ENCODE measurements at regions not wholly inside any gene's neighbourhood (a gene's known extent, or its start where the extent isn't known, plus 50 kb on each side); places are given as distances from the start of the nearest gene placed in this dataset.

DNA sequence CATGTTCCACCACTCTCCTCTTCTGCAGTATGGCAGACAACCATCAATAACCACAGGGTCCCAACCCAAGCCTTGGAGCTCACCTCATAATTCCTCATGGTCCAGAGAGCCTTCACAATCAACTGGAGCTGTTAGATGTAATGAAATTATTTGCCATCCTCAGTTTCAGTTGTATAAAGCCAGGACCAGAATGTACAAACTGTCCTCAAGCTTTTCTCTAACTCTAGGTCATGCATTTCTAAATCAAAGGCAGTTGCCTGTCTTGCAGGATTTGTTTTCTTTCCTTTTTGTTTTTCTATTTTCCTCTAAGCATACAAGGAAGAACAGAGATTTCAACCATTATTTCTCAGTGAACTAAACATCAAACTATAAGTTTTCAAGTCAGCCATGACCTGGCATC, 182.5 kb upstream of the SERP2 start:
- Histone ChIP-seq H3K4me1 (ENCODE audit: control insufficient read depth in 5 of 5, insufficient read depth in 5 of 5, low read length in 5 of 5) (no peaks in the 10 kb centered on the region), H3K4me3 (no peak overlapping the region), H3K36me3 (ENCODE audit: control insufficient read depth in 4 of 4, insufficient read depth in 4 of 4, low read length in 4 of 4) (no peaks in the 10 kb centered on the region), H3K27ac (ENCODE audit: low read depth in 1 of 2, low read length in 1 of 2) (no peak overlapping the region), H3K9ac (ENCODE audit: insufficient read depth in 1 of 2, low read length in 2 of 2) (no peak overlapping the region), H3K27me3 (ENCODE audit: control insufficient read depth in 3 of 3, insufficient read depth in 3 of 3, low read length in 2 of 3) (no peaks in the 10 kb centered on the region), H3K9me3 (ENCODE audit: control insufficient read depth in 4 of 4, insufficient read depth in 3 of 4, low read length in 3 of 4) (no peaks in the 10 kb centered on the region)
- no peak for DNase-seq
- TF ChIP-seq, protein P1, sequence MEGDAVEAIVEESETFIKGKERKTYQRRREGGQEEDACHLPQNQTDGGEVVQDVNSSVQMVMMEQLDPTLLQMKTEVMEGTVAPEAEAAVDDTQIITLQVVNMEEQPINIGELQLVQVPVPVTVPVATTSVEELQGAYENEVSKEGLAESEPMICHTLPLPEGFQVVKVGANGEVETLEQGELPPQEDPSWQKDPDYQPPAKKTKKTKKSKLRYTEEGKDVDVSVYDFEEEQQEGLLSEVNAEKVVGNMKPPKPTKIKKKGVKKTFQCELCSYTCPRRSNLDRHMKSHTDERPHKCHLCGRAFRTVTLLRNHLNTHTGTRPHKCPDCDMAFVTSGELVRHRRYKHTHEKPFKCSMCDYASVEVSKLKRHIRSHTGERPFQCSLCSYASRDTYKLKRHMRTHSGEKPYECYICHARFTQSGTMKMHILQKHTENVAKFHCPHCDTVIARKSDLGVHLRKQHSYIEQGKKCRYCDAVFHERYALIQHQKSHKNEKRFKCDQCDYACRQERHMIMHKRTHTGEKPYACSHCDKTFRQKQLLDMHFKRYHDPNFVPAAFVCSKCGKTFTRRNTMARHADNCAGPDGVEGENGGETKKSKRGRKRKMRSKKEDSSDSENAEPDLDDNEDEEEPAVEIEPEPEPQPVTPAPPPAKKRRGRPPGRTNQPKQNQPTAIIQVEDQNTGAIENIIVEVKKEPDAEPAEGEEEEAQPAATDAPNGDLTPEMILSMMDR (IDR thresholded peaks at IDR 0.05; ENCODE audit: control extremely low read depth, extremely low read depth): no peak
- no peak for ATAC-seq (ENCODE audit: insufficient read depth, low FRiP score)

DNA sequence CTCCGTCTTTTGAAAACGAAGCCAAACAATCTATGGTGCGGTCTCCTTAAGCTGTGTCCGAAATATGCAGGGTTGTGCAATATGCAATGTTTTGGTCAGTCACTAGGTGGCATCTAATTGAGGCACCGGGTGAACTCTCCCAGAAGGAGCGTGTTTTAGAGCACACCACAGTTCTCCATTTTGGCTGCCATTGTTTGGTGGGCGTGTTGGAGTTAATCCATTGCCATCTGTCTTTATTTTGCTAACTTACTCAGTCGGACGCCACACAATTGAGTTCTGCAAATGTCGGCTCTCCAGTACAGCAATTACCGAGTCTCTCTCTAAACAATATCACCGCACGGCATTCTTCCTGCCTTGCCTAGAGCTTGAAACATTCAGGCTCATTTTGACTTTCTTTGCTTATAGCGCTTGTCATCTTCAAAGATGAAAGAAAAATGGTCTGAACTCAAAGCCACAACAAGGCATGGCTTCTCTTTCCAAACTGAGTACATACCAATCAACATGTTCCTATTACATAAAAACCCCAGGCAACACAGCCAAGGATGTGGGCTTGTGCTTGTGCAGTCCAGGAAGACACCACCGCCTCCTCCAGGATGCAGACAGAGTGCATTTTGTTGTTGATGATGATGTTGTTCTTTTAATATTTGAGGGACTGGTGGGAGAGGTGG, 182.0 kb upstream of the SERP2 start:
- Histone ChIP-seq H3K9ac (ENCODE audit: insufficient read depth in 1 of 2, low read length in 2 of 2) (no peak overlapping the region), H3K36me3 (ENCODE audit: control insufficient read depth in 4 of 4, insufficient read depth in 4 of 4, low read length in 4 of 4) (no peaks in the 10 kb centered on the region), H3K4me1 (ENCODE audit: control insufficient read depth in 5 of 5, insufficient read depth in 5 of 5, low read length in 5 of 5) (no peaks in the 10 kb centered on the region), H3K27me3 (ENCODE audit: control insufficient read depth in 3 of 3, insufficient read depth in 3 of 3, low read length in 2 of 3) (no peaks in the 10 kb centered on the region), H3K4me3 (no peak overlapping the region), H3K27ac (ENCODE audit: low read depth in 1 of 2, low read length in 1 of 2) (no peak overlapping the region), H3K9me3 (ENCODE audit: control insufficient read depth in 4 of 4, insufficient read depth in 3 of 4, low read length in 3 of 4) (no peaks in the 10 kb centered on the region)
- 53 to 66% methylated on average over 15 of the region's 15 CpGs for WGBS, 2 donors
- ATAC-seq (ENCODE audit: insufficient read depth, low FRiP score) (peak; percentile 92), DNase-seq (peak; percentile 58 to 87 (median 83))
- TF ChIP-seq, protein P1 (IDR thresholded peaks at IDR 0.05; ENCODE audit: control extremely low read depth, extremely low read depth): peak; percentile 66

DNA sequence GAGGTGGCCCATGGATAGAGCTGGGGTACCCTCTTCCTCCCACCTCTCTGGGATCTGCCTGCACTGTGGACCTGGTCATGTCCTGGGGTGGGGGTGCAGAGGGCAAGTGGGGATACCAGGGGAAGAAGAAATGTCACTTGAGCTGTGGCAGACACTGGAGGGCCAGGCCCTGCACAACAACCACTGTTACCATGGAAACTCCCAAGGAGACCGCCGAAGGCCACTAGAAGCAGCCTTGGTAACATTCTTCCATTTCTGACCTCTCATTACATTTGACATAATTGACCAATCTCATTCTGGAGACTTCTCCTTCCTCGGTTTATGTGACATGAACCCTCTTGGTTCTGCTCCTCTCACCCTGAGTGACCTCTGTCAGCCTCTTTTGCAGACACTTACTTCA, 179.9 kb upstream of the SERP2 start:
- Histone ChIP-seq H3K4me1 (ENCODE audit: control insufficient read depth in 5 of 5, insufficient read depth in 5 of 5, low read length in 5 of 5) (peaks cover 0 to 3% (median 0%) of the 10 kb centered on the region in 5 donors), H3K9me3 (ENCODE audit: control insufficient read depth in 4 of 4, insufficient read depth in 3 of 4, low read length in 3 of 4) (no peaks in the 10 kb centered on the region), H3K27me3 (ENCODE audit: control insufficient read depth in 3 of 3, insufficient read depth in 3 of 3, low read length in 2 of 3) (no peaks in the 10 kb centered on the region), H3K4me3 (no peak overlapping the region), H3K9ac (ENCODE audit: insufficient read depth in 1 of 2, low read length in 2 of 2) (no peak overlapping the region), H3K27ac (ENCODE audit: low read depth in 1 of 2, low read length in 1 of 2) (no peak overlapping the region), H3K36me3 (ENCODE audit: control insufficient read depth in 4 of 4, insufficient read depth in 4 of 4, low read length in 4 of 4) (no peaks in the 10 kb centered on the region)
- TF ChIP-seq, protein P1 (IDR thresholded peaks at IDR 0.05; ENCODE audit: control extremely low read depth, extremely low read depth): no peak
- whole genome bisulfite sequencing, 2 donors: 80 to 90% methylated on average over 3 of the region's 3 CpGs
- ATAC-seq (ENCODE audit: insufficient read depth, low FRiP score): no peak
- DNase-seq: no peak

DNA sequence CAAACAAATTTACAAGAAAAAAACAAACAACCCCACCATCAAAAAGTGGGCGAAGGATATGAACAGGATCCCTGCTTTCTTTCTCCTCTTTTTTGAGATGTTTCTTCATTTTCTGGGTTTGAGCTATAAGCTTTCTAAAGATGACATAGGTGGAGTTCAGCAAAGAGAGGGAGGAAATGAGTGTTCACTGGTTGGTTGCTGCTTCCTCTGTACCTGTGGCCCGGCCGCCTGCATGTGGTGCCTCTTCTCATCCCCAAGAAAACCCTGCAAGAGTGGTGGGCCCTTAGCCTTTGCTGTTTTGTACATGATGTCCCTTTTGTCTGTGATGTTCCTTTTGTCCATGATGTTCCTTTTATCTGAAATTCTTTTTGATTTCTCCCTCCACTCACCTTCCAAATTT, 178.4 kb upstream of the SERP2 start:
- no peak overlapping the region for H3K9ac ChIP-seq (ENCODE audit: insufficient read depth in 1 of 2, low read length in 2 of 2)
- TF ChIP-seq, protein P1 (IDR thresholded peaks at IDR 0.05; ENCODE audit: control extremely low read depth, extremely low read depth): no peak
- no peak overlapping the region for H3K4me3 ChIP-seq
- WGBS, 2 donors: 66 to 71% methylated on average over 3 of the region's 3 CpGs
- H3K27me3 ChIP-seq (ENCODE audit: control insufficient read depth in 3 of 3, insufficient read depth in 3 of 3, low read length in 2 of 3): no peaks in the 10 kb centered on the region
- no peaks in the 10 kb centered on the region for H3K9me3 ChIP-seq (ENCODE audit: control insufficient read depth in 4 of 4, insufficient read depth in 3 of 4, low read length in 3 of 4)
- H3K36me3 ChIP-seq (ENCODE audit: control insufficient read depth in 4 of 4, insufficient read depth in 4 of 4, low read length in 4 of 4): no peaks in the 10 kb centered on the region
- DNase-seq (no peak), ATAC-seq (ENCODE audit: insufficient read depth, low FRiP score) (no peak)
- H3K27ac ChIP-seq (ENCODE audit: low read depth in 1 of 2, low read length in 1 of 2): no peak overlapping the region
- peaks cover 0 to 10% (median 3%) of the 10 kb centered on the region in 5 donors for H3K4me1 ChIP-seq (ENCODE audit: control insufficient read depth in 5 of 5, insufficient read depth in 5 of 5, low read length in 5 of 5)
